Liver (tissue), 8 donors: ENCODE measurements at regions not wholly inside any gene's neighbourhood (a gene's known extent, or its start where the extent isn't known, plus 50 kb on each side); places are given as distances from the start of the nearest gene placed in this dataset.

ENCODE experiments used
- DNase-seq: peaks from one replicate; pipeline ENCODE4 v3.0.0-alpha.2; 2017; ENCODE audit warnings: low spot score
- H3K27ac ChIP-seq, 2 donors: one replicate each; pipeline ENCODE4 v1.7.0; 2013; ENCODE audit warnings: inconsistent platforms in 2 of 2, low read length in 2 of 2, control low read depth in 1 of 2, low read depth in 1 of 2, mild to moderate bottlenecking in 1 of 2
- H3K27me3 ChIP-seq, 4 donors: one replicate each; pipeline versions ENCODE4 v1.6.1 to v1.7.0; 2013; ENCODE audit warnings: low read length in 3 of 4, inconsistent platforms in 1 of 4, mild to moderate bottlenecking in 1 of 4, moderate library complexity in 1 of 4; ENCODE audit not compliant: control insufficient read depth in 4 of 4, insufficient read depth in 4 of 4
- H3K36me3 ChIP-seq, 4 donors: one replicate each; pipeline versions ENCODE4 v1.6.1 to v1.7.0; 2013; ENCODE audit warnings: low read length in 3 of 4, mild to moderate bottlenecking in 3 of 4, low read depth in 1 of 4, moderate library complexity in 1 of 4; ENCODE audit not compliant: control insufficient read depth in 4 of 4, insufficient read depth in 3 of 4
- H3K4me1 ChIP-seq, 4 donors: one replicate each; pipeline versions ENCODE4 v1.6.1 to v1.7.0; 2013; ENCODE audit warnings: low read length in 3 of 4, mild to moderate bottlenecking in 3 of 4, moderate library complexity in 1 of 4; ENCODE audit not compliant: control insufficient read depth in 4 of 4, insufficient read depth in 4 of 4
- H3K4me3 ChIP-seq, 3 donors: one replicate each; pipeline versions ENCODE4 v1.6.1 to v1.7.0; 2013; ENCODE audit warnings: low read length in 3 of 3, control low read depth in 1 of 3, low read depth in 1 of 3, mild to moderate bottlenecking in 1 of 3
- H3K9ac ChIP-seq, 2 donors: one replicate each; pipeline ENCODE4 v1.7.0; 2013; ENCODE audit warnings: low read length in 2 of 2, mild to moderate bottlenecking in 2 of 2, moderate library complexity in 2 of 2, control low read depth in 1 of 2, low read depth in 1 of 2
- H3K9me3 ChIP-seq, 4 donors: one replicate each; pipeline versions ENCODE4 v1.6.1 to v1.7.0; 2013; ENCODE audit warnings: low read length in 3 of 4; ENCODE audit not compliant: control insufficient read depth in 4 of 4
- ATF3 ChIP-seq: IDR thresholded peaks from 2 replicates; pipeline ENCODE4 v1.6.1; 2016; ENCODE audit warnings: antibody characterized with exemption
- CTCF ChIP-seq: fragments of 150-350 bp; IDR thresholded peaks from 2 replicates; pipeline ENCODE4 v1.5.1; 2017; ENCODE audit warnings: improper control_type of control experiment, low read depth, low read length; ENCODE audit not compliant: missing input control
- EGR1 ChIP-seq, 2 donors: IDR thresholded peaks; 2 replicates each; pipeline ENCODE4 v1.6.1; 2016 to 2018; ENCODE audit warnings: antibody characterized with exemption in 2 of 2, low read depth in 2 of 2
- FOXA1 ChIP-seq: IDR thresholded peaks from 2 replicates; pipeline ENCODE4 v1.6.1; 2016; ENCODE audit warnings: antibody characterized with exemption
- FOXA2 ChIP-seq: IDR thresholded peaks from 2 replicates; pipeline ENCODE4 v1.6.1; 2016; ENCODE audit warnings: antibody characterized with exemption
- GABPA ChIP-seq, 2 donors: IDR thresholded peaks in 1 of 2; conservative IDR thresholded peaks in 1 of 2; 2 replicates each; pipeline ENCODE4 v1.6.1; 2016; ENCODE audit warnings: antibody characterized with exemption in 2 of 2, mild to moderate bottlenecking in 1 of 2, moderate library complexity in 1 of 2
- HNF4A ChIP-seq, 2 donors: conservative IDR thresholded peaks; 2 replicates each; pipeline ENCODE4 v1.6.1; 2016; ENCODE audit warnings: antibody characterized with exemption in 2 of 2, mild to moderate bottlenecking in 2 of 2
- HNF4G ChIP-seq: IDR thresholded peaks from 2 replicates; pipeline ENCODE4 v1.6.1; 2016; ENCODE audit warnings: antibody characterized with exemption
- JUND ChIP-seq, 2 donors: IDR thresholded peaks; 2 replicates each; pipeline ENCODE4 v1.6.1; 2016; ENCODE audit warnings: antibody characterized with exemption in 2 of 2
- MAX ChIP-seq: IDR thresholded peaks from 2 replicates; pipeline ENCODE4 v1.6.1; 2016; ENCODE audit warnings: antibody characterized with exemption
- NR2F2 ChIP-seq: IDR thresholded peaks from 2 replicates; pipeline ENCODE4 v1.6.1; 2016; ENCODE audit warnings: antibody characterized with exemption
- RAD21 ChIP-seq, 2 donors: IDR thresholded peaks; 2 replicates each; pipeline ENCODE4 v1.6.1; 2016; ENCODE audit warnings: antibody characterized with exemption in 2 of 2, mild to moderate bottlenecking in 2 of 2
- REST ChIP-seq: IDR thresholded peaks from 2 replicates; pipeline ENCODE4 v1.6.1; 2016; ENCODE audit warnings: antibody characterized with exemption, mild to moderate bottlenecking
- RXRA ChIP-seq, 2 donors: IDR thresholded peaks; 2 replicates each; pipeline ENCODE4 v1.6.1; 2017 to 2018; ENCODE audit warnings: antibody characterized with exemption in 2 of 2, mild to moderate bottlenecking in 1 of 2
- SP1 ChIP-seq: IDR thresholded peaks from 2 replicates; pipeline ENCODE4 v1.6.1; 2018; ENCODE audit warnings: antibody characterized with exemption, mild to moderate bottlenecking
- TAF1 ChIP-seq: conservative IDR thresholded peaks from 2 replicates; pipeline ENCODE4 v1.6.1; 2016; ENCODE audit warnings: antibody characterized with exemption, mild to moderate bottlenecking
- YY1 ChIP-seq: IDR thresholded peaks from 2 replicates; pipeline ENCODE4 v1.6.1; 2016; ENCODE audit warnings: antibody characterized with exemption, mild to moderate bottlenecking
- ZBTB33 ChIP-seq: IDR thresholded peaks from 2 replicates; pipeline ENCODE4 v1.6.1; 2016; ENCODE audit warnings: antibody characterized with exemption
- WGBS: extraction: QIAGEN DNeasy Blood & Tissue Kit; methylation state at CpG from one replicate; pipeline ENCODE4 v1.1.7; 2013; 5-methylcytosine and 5-hydroxymethylcytosine counted together
- donor health status: healthy.
- donor health status: healthy.
- donor health status: healthy.
- donor health status: healthy.
- donor health status: healthy.

- no peak for TF ChIP-seq MAX
- TF ChIP-seq FOXA2 = no peak
- TF ChIP-seq ZBTB33 = no peak
- no peak for TF ChIP-seq HNF4G
- no peak for TF ChIP-seq EGR1 (IDR thresholded peaks at IDR 0.05; ENCODE audit: low read depth in 2 of 2)
- no peak for TF ChIP-seq RAD21 (IDR thresholded peaks at IDR 0.05)
- no peak for TF ChIP-seq RXRA (IDR thresholded peaks at IDR 0.05)
- TF ChIP-seq TAF1 = no peak
Observed at GRCh38 chr7:42522227-42522991, 285.4 kb upstream of the GLI3 start (continued).

GRCh38 chr7:42511027-42511426 lies 274.0 kb upstream of the GLI3 start:
- no peaks in the 10 kb centered on the region for H3K4me1 ChIP-seq
- TF ChIP-seq MAX (no peak), HNF4G (no peak), GABPA (IDR thresholded peaks at IDR 0.05 in 1 of 2, conservative IDR thresholded peaks at IDR 0.05 in 1 of 2) (no peak), RAD21 (IDR thresholded peaks at IDR 0.05) (no peak), FOXA2 (no peak), EGR1 (IDR thresholded peaks at IDR 0.05; ENCODE audit: low read depth in 2 of 2) (no peak)
- no peak overlapping the region for H3K27ac ChIP-seq
- H3K27me3 ChIP-seq = no peaks in the 10 kb centered on the region
- H3K9ac ChIP-seq = no peak overlapping the region
- H3K36me3 ChIP-seq = no peaks in the 10 kb centered on the region
- DNase-seq = no peak
- no peak overlapping the region for H3K4me3 ChIP-seq
- WGBS = 85% methylated on average over 2 of the region's 2 CpGs
- H3K9me3 ChIP-seq = peaks cover 0 to 4% (median 0%) of the 10 kb centered on the region in 4 donors

- no peak overlapping the region for H3K4me3 ChIP-seq
- TF ChIP-seq SP1 = no peak
- no peak for TF ChIP-seq HNF4A (conservative IDR thresholded peaks at IDR 0.05)
- TF ChIP-seq CTCF = no peak
- TF ChIP-seq ATF3 = no peak
- no peak for TF ChIP-seq NR2F2
- no peak for TF ChIP-seq ZBTB33
- no peak for TF ChIP-seq TAF1
- TF ChIP-seq FOXA2 = no peak
- no peak for TF ChIP-seq GABPA (IDR thresholded peaks at IDR 0.05 in 1 of 2, conservative IDR thresholded peaks at IDR 0.05 in 1 of 2)
- no peak for TF ChIP-seq JUND (IDR thresholded peaks at IDR 0.05)
- no peak for TF ChIP-seq RXRA (IDR thresholded peaks at IDR 0.05)
- no peak for TF ChIP-seq MAX
- no peak for TF ChIP-seq EGR1 (IDR thresholded peaks at IDR 0.05; ENCODE audit: low read depth in 2 of 2)
- TF ChIP-seq FOXA1 = no peak
- TF ChIP-seq REST = no peak
- TF ChIP-seq RAD21 (IDR thresholded peaks at IDR 0.05) = no peak
- TF ChIP-seq HNF4G = no peak
- no peak for TF ChIP-seq YY1
- no peak overlapping the region for H3K9ac ChIP-seq
- no peaks in the 10 kb centered on the region for H3K27me3 ChIP-seq
- WGBS = 79% methylated on average over 1 of the region's 1 CpG
- DNase-seq = no peak
- no peak overlapping the region for H3K27ac ChIP-seq
- H3K4me1 ChIP-seq = no peaks in the 10 kb centered on the region
- no peaks in the 10 kb centered on the region for H3K36me3 ChIP-seq
- peaks cover 0 to 4% (median 0%) of the 10 kb centered on the region in 4 donors for H3K9me3 ChIP-seq
Observed at GRCh38 chr7:42506097-42506496, 269.1 kb upstream of the GLI3 start.
